RWPE2 (cell line): ENCODE measurements at regions not wholly inside any gene's neighbourhood (a gene's known extent, or its start where the extent isn't known, plus 50 kb on each side); places are given as distances from the start of the nearest gene placed in this dataset.
"Not testable (repeated sequence)": the region's sequence is repeated elsewhere in the genome, so short reads cannot be mapped to it uniquely, and the experiment has no call there.

Experiments used
- ATAC-seq: fragments of 200-7000 bp; cut with Tn5 transposase; 3 replicates; pipeline ENCODE4 v1.9.1; 2021; ENCODE audit warnings: low read depth
- DNase-seq: peaks from one replicate; pipeline ENCODE4 v3.0.0-alpha.2; 2020; ENCODE audit warnings: low spot score
- H3K27ac ChIP-seq: fragments of 450-650 bp; 2 replicates; pipeline ENCODE4 v1.5.1; 2017; ENCODE audit warnings: mild to moderate bottlenecking; ENCODE audit not compliant: poor library complexity, severe bottlenecking
- H3K27me3 ChIP-seq: fragments of 250-450 bp; sonication (Bioruptor Pico); 2 replicates; pipeline ENCODE4 v1.5.1; 2021; ENCODE audit warnings: mild to moderate bottlenecking, moderate library complexity; ENCODE audit not compliant: insufficient read depth, poor library complexity, severe bottlenecking
- H3K36me3 ChIP-seq: fragments of 250-450 bp; sonication (Bioruptor Pico); 2 replicates; pipeline ENCODE4 v1.5.1; 2020; ENCODE audit warnings: low read depth, mild to moderate bottlenecking, moderate library complexity
- H3K4me1 ChIP-seq: fragments of 250-450 bp; sonication (Bioruptor Pico); 2 replicates; pipeline ENCODE4 v1.5.1; 2021; ENCODE audit warnings: mild to moderate bottlenecking, moderate library complexity; ENCODE audit not compliant: insufficient read depth, poor library complexity, severe bottlenecking
- H3K4me3 ChIP-seq: fragments of 250-450 bp; sonication (Bioruptor Pico); 2 replicates; pipeline ENCODE4 v1.5.1; 2021; ENCODE audit warnings: mild to moderate bottlenecking, moderate library complexity; ENCODE audit not compliant: severe bottlenecking
- H3K9me3 ChIP-seq: fragments of 250-450 bp; sonication (Bioruptor Pico); 2 replicates; pipeline ENCODE4 v1.5.1; 2021; ENCODE audit warnings: mild to moderate bottlenecking, moderate library complexity; ENCODE audit not compliant: severe bottlenecking
- TF ChIP-seq, protein P1 (sequence below): fragments of 450-650 bp; IDR thresholded peaks from one replicate; pipeline ENCODE4 v1.5.1; 2017; ENCODE audit warnings: mild to moderate bottlenecking, moderate library complexity; ENCODE audit not compliant: poor library complexity, severe bottlenecking

DNA sequence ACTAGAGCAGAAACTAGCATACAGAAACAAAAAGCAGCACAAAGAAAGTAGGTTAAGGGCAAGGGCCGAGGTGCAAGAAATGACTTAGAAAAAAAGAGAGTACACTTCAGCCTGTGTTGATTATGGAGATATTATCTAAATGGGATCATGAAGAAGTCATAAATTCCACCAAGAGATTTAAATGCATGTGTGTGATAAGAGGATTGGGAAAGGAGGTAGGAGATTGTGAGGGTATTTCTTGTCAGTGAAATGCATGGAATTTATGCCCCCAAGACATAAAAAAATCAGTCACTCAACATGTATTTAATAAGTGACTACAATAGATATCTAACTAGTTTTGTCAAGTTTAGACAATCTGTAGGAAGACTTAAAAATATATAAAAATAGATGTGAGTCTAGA lies 976.2 kb upstream of the LRFN5 start:
- Histone ChIP-seq H3K9me3 (no peaks in the 10 kb centered on the region), H3K4me3 (no peak overlapping the region), H3K27ac (no peak overlapping the region), H3K36me3 (no peaks in the 10 kb centered on the region), H3K4me1 (no peaks in the 10 kb centered on the region), H3K27me3 (peaks cover 18% of the 10 kb centered on the region)
- DNase-seq (no peak), ATAC-seq (no peak)
- TF ChIP-seq, protein P1, sequence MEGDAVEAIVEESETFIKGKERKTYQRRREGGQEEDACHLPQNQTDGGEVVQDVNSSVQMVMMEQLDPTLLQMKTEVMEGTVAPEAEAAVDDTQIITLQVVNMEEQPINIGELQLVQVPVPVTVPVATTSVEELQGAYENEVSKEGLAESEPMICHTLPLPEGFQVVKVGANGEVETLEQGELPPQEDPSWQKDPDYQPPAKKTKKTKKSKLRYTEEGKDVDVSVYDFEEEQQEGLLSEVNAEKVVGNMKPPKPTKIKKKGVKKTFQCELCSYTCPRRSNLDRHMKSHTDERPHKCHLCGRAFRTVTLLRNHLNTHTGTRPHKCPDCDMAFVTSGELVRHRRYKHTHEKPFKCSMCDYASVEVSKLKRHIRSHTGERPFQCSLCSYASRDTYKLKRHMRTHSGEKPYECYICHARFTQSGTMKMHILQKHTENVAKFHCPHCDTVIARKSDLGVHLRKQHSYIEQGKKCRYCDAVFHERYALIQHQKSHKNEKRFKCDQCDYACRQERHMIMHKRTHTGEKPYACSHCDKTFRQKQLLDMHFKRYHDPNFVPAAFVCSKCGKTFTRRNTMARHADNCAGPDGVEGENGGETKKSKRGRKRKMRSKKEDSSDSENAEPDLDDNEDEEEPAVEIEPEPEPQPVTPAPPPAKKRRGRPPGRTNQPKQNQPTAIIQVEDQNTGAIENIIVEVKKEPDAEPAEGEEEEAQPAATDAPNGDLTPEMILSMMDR, result no peak

DNA sequence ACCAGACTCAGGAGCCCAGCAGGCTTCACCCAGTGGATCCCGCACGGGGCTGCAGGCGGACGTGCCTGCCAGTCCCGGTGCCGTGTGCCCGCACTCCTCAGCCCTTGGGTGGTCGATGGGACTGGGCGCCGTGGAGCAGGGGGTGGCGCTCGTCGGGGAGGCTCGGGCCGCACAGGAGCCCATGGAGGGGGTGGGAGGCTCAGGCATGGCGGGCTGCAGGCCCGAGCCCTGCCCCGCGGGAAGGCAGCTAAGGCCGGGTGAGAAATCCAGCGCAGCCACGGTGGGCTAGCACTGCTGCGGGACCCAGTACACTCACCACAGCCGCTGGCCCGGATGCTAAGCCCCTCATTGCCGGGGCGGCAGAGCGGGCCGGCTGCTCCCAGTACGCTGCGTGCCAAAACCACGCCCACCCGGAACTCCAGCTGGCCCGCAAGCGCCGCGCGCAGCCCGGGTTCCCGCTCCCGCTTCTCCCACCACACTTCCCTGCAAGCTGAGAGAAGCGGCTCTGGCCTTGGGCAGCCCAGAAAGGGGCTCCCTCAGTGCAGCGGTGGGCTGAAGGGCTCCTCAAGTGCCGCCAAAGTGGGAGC lies 977.0 kb upstream of the LRFN5 start:
- not testable (repeated sequence) for H3K4me1 ChIP-seq, H3K4me3 ChIP-seq, H3K27ac ChIP-seq, ATAC-seq, H3K9me3 ChIP-seq, H3K36me3 ChIP-seq
- H3K27me3 ChIP-seq, result peaks cover 13% of the 10 kb centered on the region
- DNase-seq, result peak; percentile 59

DNA sequence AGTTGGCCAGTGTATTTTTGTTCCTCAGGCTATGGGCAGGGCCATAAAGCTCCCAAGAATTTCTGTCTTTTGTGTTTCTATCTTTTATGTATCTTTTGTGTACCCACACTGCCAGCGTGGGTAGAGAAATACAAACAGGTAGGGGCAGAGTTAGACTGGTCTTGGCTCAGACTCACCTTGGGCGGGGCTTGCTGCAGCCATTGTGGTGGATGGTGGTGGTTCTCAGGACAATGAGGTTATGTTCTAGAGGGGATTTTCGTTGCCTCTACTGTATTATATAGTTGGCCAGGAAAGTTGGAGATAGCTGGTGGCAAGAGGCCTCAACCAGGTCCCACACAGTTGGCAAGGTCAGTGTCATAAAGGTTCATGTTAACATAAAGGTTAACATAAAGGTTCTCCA lies 977.5 kb upstream of the LRFN5 start:
- ATAC-seq (no peak), DNase-seq (no peak)
- Histone ChIP-seq H3K4me3 (no peak overlapping the region), H3K36me3 (no peaks in the 10 kb centered on the region), H3K27me3 (peaks cover 13% of the 10 kb centered on the region), H3K9me3 (no peaks in the 10 kb centered on the region), H3K27ac (no peak overlapping the region), H3K4me1 (no peaks in the 10 kb centered on the region)
- TF ChIP-seq, protein P1, result no peak

DNA sequence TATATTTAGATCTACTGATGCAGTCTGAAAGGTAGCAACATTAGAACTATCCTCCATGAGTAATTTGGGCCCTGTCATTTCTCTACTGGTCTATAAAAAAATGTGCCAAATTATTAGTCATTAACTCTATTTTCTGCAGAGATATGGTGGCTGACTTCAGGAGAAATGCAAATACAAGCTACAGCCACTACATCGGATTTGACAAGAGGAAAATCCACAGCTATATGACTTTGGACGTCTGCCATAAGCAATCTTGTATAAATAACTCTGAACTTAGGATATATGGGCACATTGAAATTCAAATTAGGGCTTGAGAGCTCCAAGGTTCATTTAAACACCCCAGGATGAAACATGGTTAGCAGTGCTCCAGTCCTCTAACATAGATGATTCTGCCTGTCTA lies 983.0 kb upstream of the LRFN5 start:
- Histone ChIP-seq H3K4me3 (no peak overlapping the region), H3K36me3 (no peaks in the 10 kb centered on the region), H3K27me3 (peaks cover 19% of the 10 kb centered on the region), H3K27ac (no peak overlapping the region), H3K4me1 (no peaks in the 10 kb centered on the region), H3K9me3 (no peaks in the 10 kb centered on the region)
- ATAC-seq (no peak), DNase-seq (no peak)
- TF ChIP-seq, protein P1, result no peak

DNA sequence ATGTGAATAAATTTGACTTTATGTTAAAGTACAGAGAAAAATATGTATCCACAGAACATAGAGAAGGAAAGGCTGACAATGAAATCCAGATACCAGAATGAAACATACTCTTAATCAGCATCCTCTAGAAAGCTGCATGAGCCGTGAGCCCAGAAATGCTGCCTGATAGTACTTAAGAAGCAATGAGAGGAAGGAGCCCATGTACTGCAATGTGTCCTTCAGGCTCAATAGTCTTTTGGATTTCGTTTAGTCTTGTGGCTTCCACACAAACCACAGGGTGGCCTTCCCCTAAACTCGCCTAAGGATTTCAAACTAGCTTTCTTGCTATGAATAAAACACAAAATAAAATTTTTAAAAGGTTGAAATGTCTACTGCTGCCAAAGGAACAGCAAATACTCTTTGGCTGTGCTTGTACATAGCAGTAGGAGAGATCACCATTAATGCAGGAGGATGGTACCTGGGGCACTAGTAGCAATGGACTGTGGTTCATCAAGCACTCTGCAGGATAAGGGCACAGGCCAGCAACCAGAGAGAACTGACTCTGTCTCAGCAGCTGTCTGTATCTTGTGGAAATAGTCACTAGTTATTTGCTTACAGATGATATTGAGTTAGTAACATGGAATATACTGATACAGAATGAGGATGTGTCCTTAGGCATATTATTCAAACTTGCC lies 988.3 kb upstream of the LRFN5 start:
- no peaks in the 10 kb centered on the region for H3K36me3 ChIP-seq
- no peak overlapping the region for H3K4me3 ChIP-seq
- DNase-seq, result no peak
- TF ChIP-seq, protein P1, result no peak
- H3K9me3 ChIP-seq, result no peaks in the 10 kb centered on the region
- H3K27ac ChIP-seq, result no peak overlapping the region
- ATAC-seq, result no peak
- H3K27me3 ChIP-seq, result peaks cover 27% of the 10 kb centered on the region
- H3K4me1 ChIP-seq, result no peaks in the 10 kb centered on the region
